SK-N-MC (cell line): ENCODE measurements at regions not wholly inside any gene's neighbourhood (a gene's known extent, or its start where the extent isn't known, plus 50 kb on each side); places are given as distances from the start of the nearest gene placed in this dataset.

Experiments used
- EZH2 ChIP-seq: fragments of 200-600 bp; sonication (generic); IDR thresholded peaks from one replicate; pipeline ENCODE4 v1.6.1; 2017; ENCODE audit warnings: antibody characterized with exemption
- FOXP2 ChIP-seq: optimal IDR thresholded peaks from 2 replicates; pipeline ENCODE3; 2011; ENCODE audit warnings: mild to moderate bottlenecking, moderate library complexity; ENCODE audit not compliant: insufficient read depth; ENCODE audit errors: extremely low read length, control extremely low read depth
- POLR2AphosphoS5 ChIP-seq: IDR thresholded peaks from 2 replicates; pipeline ENCODE4 v1.6.1; 2012; ENCODE audit warnings: mild to moderate bottlenecking, low read depth, low read length, borderline replicate concordance

DNA sequence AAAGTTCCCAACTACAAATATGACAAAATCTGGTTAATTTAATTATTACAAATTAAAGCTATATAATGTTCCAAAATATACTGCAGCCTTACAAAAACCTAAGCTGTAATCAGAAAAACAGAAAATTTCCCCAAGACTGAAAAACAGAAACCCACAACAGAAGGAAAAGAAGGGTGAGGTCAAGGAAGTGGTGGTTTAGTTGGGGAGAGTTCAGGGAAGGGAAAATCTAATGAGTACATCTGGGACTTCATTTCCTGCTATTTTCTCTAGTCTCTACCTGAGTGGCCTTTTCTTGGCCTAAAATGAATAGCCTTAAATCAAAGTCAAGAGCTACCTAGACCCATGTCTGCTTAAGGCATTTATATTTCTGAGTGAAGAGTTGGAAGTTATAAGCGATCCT lies 66.2 kb upstream of the BEND6 start:
- TF ChIP-seq EZH2: no peak
- TF ChIP-seq POLR2AphosphoS5: no peak
- TF ChIP-seq FOXP2: no peak
